HUES6 (cell line): ENCODE measurements at regions not wholly inside any gene's neighbourhood (a gene's known extent, or its start where the extent isn't known, plus 50 kb on each side); places are given as distances from the start of the nearest gene placed in this dataset.
"Not testable (repeated sequence)": the region's sequence is repeated elsewhere in the genome, so short reads cannot be mapped to it uniquely, and the experiment has no call there.

Source experiments
- H3K27ac ChIP-seq: 2 replicates; pipeline ENCODE4 v1.7.0; 2013; ENCODE audit warnings: low read depth, mild to moderate bottlenecking, low read length, inconsistent platforms
- H3K27me3 ChIP-seq: 2 replicates; pipeline ENCODE4 v1.6.1; 2013; ENCODE audit warnings: low read length; ENCODE audit not compliant: control insufficient read depth, insufficient read depth
- H3K36me3 ChIP-seq: 2 replicates; pipeline ENCODE4 v1.6.1; 2013; ENCODE audit warnings: low read length; ENCODE audit not compliant: control insufficient read depth, insufficient read depth
- H3K4me1 ChIP-seq: 2 replicates; pipeline ENCODE4 v1.6.1; 2013; ENCODE audit warnings: low read length; ENCODE audit not compliant: control insufficient read depth, insufficient read depth
- H3K4me3 ChIP-seq: 2 replicates; pipeline ENCODE4 v1.5.1; 2013; ENCODE audit warnings: low read depth, low read length
- H3K9ac ChIP-seq: one replicate; pipeline ENCODE4 v1.6.1; 2013; ENCODE audit warnings: mild to moderate bottlenecking, low read length
- H3K9me3 ChIP-seq: 2 replicates; pipeline ENCODE4 v1.6.1; 2013; ENCODE audit warnings: low read depth, low read length; ENCODE audit not compliant: control insufficient read depth, insufficient read depth

DNA sequence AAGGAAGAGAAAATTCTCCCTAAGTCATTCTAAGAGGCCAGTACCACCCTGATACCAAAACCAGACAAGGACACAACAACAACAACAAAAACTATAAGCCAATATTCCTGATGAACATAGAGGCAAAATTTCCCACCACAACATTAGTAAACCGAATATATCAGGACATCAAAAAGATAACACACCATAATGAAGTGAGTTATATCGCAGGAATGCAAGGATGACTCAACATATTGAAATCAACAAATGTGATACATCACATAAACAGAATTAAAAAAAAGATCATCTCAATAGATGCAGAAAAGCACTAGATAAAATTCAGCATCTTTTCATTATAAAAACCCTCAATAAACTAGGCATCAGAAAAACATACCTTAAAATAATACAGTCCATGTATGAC lies 1844.4 kb upstream of the PCDH10 start:
- no peak overlapping the region for H3K27ac ChIP-seq
- no peaks in the 10 kb centered on the region for H3K9me3 ChIP-seq
- H3K9ac ChIP-seq, result no peak overlapping the region
- no peaks in the 10 kb centered on the region for H3K27me3 ChIP-seq
- H3K4me3 ChIP-seq, result no peak overlapping the region
- 0 out of 2 replicates have a peak, but pooled peaks cover 3% of the 10 kb centered on the region for H3K4me1 ChIP-seq
- no peaks in the 10 kb centered on the region for H3K36me3 ChIP-seq

DNA sequence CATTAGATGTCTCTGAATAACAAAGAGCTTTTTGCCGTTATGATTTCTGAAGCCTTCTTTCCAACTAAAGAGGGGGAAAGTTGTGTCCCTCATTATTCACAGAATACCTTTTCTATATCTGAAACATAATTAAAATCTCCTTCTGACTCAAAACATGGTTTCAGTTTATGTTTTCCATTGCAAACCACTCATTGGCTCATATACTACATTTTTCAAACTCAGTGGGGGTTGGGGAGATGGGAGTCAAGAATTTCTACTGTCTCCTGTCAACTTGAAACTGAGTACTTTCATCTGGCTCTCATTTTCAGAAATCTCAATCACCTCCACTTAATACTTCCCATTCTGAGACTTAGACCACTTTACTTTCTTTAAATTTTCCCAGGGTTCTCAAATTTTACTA lies 1839.5 kb upstream of the PCDH10 start:
- H3K36me3 ChIP-seq, result no peaks in the 10 kb centered on the region
- no peak overlapping the region for H3K9ac ChIP-seq
- H3K4me1 ChIP-seq, result no peaks in the 10 kb centered on the region
- no peak overlapping the region for H3K4me3 ChIP-seq
- H3K9me3 ChIP-seq, result no peaks in the 10 kb centered on the region
- H3K27ac ChIP-seq, result no peak overlapping the region
- H3K27me3 ChIP-seq, result no peaks in the 10 kb centered on the region

DNA sequence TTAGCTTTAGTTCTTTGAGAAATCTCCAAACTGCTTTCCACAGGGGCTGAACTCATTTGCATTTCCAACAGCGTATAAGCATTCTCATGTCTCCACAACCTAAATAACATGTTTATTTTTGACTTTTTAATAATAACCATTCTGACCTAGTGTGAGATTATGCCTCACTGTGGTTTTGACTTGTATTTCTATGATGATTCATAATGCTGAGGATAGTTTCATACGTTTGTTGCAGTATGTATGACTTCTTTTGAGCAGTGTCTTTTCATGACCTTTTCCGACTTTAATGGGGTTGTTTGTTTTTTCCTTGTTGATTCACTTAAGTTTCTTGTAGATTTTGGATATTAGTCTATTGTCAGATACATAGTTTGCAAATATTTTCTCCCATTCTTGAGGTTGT lies 1833.0 kb upstream of the PCDH10 start:
- Histone ChIP-seq H3K9me3 (no peaks in the 10 kb centered on the region), H3K27me3 (no peaks in the 10 kb centered on the region), H3K36me3 (no peaks in the 10 kb centered on the region), H3K27ac (no peak overlapping the region), H3K4me3 (no peak overlapping the region), H3K9ac (no peak overlapping the region), H3K4me1 (no peaks in the 10 kb centered on the region)

- Histone ChIP-seq H3K27me3 (no peaks in the 10 kb centered on the region), H3K4me3 (no peak overlapping the region), H3K9me3 (no peaks in the 10 kb centered on the region), H3K9ac (no peak overlapping the region), H3K36me3 (no peaks in the 10 kb centered on the region), H3K4me1 (no peaks in the 10 kb centered on the region), H3K27ac (no peak overlapping the region)
Observed at GRCh38 chr4:131337936-131338335, 1811.2 kb upstream of the PCDH10 start.

- Histone ChIP-seq H3K27me3 (no peaks in the 10 kb centered on the region), H3K9me3 (no peaks in the 10 kb centered on the region), H3K36me3 (no peaks in the 10 kb centered on the region)
Observed at GRCh38 chr4:131339137-131339536, 1810.0 kb upstream of the PCDH10 start.

GRCh38 chr4:131344761-131345160 lies 1804.3 kb upstream of the PCDH10 start:
- Histone ChIP-seq H3K36me3 (no peaks in the 10 kb centered on the region), H3K27me3 (no peaks in the 10 kb centered on the region), H3K4me1 (peaks cover 20% of the 10 kb centered on the region), H3K4me3 (no peak overlapping the region), H3K9ac (no peak overlapping the region), H3K9me3 (no peaks in the 10 kb centered on the region), H3K27ac (no peak overlapping the region)

More at GRCh38 chr4:131339137-131339536, 1810.0 kb upstream of the PCDH10 start:
- Histone ChIP-seq H3K27ac (no peak overlapping the region), H3K4me1 (no peaks in the 10 kb centered on the region), H3K4me3 (no peak overlapping the region), H3K9ac (no peak overlapping the region)

- H3K4me3 ChIP-seq, result no peak overlapping the region
- H3K27ac ChIP-seq, result no peak overlapping the region
- peaks cover 8% of the 10 kb centered on the region; the same call in 1 of the 2 replicates for H3K9me3 ChIP-seq
- H3K4me1 ChIP-seq, result peaks cover 20% of the 10 kb centered on the region
- no peaks in the 10 kb centered on the region for H3K27me3 ChIP-seq
- H3K9ac ChIP-seq, result no peak overlapping the region
- no peaks in the 10 kb centered on the region for H3K36me3 ChIP-seq
Observed at GRCh38 chr4:131347816-131348215, 1801.3 kb upstream of the PCDH10 start.

GRCh38 chr4:131348263-131348662 lies 1800.8 kb upstream of the PCDH10 start:
- no peak overlapping the region for H3K4me3 ChIP-seq

DNA sequence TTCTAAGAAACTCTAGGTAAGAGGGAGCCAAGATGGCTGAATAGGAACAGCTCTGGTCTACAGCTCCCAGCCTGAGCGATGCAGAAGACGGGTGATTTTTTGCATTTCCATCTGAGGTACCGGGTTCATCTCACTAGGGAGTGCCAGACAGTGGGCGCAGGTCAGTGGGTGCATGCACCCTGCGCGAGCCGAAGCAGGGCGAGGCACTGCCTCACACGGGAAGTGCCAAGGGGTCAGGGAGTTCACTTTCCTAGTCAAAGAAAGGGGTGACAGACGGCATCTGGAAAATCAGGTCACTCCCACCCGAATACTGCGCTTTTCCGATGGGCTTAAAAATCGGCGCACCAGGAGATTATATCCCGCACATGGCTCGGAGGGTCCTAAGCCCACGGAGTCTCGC lies 1796.7 kb upstream of the PCDH10 start:
- not testable (repeated sequence) for H3K9ac ChIP-seq, H3K27ac ChIP-seq

More at GRCh38 chr4:131348263-131348662, 1800.8 kb upstream of the PCDH10 start:
- Histone ChIP-seq H3K9ac (no peak overlapping the region), H3K36me3 (no peaks in the 10 kb centered on the region), H3K27me3 (no peaks in the 10 kb centered on the region), H3K4me1 (peaks cover 20% of the 10 kb centered on the region), H3K27ac (no peak overlapping the region), H3K9me3 (peaks cover 8% of the 10 kb centered on the region; the same call in 1 of the 2 replicates)

GRCh38 chr4:131366714-131367113 lies 1782.4 kb upstream of the PCDH10 start:
- Histone ChIP-seq H3K9ac (no peak overlapping the region), H3K36me3 (no peaks in the 10 kb centered on the region), H3K27me3 (no peaks in the 10 kb centered on the region), H3K27ac (no peak overlapping the region), H3K4me3 (no peak overlapping the region), H3K9me3 (no peaks in the 10 kb centered on the region), H3K4me1 (no peaks in the 10 kb centered on the region)

More for the DNA sequence above, 1796.7 kb upstream of the PCDH10 start:
- not testable (repeated sequence) for H3K36me3 ChIP-seq, H3K9me3 ChIP-seq, H3K4me3 ChIP-seq, H3K4me1 ChIP-seq, H3K27me3 ChIP-seq

GRCh38 chr4:131367441-131367840 lies 1781.7 kb upstream of the PCDH10 start:
- no peaks in the 10 kb centered on the region for H3K27me3 ChIP-seq
- H3K9ac ChIP-seq, result no peak overlapping the region
- no peaks in the 10 kb centered on the region for H3K9me3 ChIP-seq
- no peak overlapping the region for H3K4me3 ChIP-seq
- H3K36me3 ChIP-seq, result no peaks in the 10 kb centered on the region
- H3K4me1 ChIP-seq, result no peaks in the 10 kb centered on the region
- H3K27ac ChIP-seq, result no peak overlapping the region

DNA sequence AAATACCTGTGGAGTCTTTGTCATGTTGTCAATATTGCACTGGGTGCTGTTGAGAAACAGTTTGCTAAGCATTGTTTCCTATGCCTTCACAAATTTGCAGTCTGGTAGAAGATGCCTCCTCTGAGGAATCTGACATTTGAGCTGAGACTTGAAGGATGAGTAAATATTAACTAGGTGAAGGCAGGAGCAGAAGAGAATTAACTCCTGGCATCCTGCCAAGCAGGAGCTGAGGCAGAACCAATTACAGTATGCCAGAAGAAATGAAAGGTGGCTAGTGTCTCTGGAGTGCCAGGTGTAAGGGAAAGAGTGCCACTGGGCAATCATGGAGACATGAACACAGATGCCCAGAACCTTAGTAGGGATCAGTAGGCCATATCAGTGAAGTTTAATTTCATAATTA lies 1778.2 kb upstream of the PCDH10 start:
- Histone ChIP-seq H3K27ac (no peak overlapping the region), H3K36me3 (no peaks in the 10 kb centered on the region), H3K9me3 (no peaks in the 10 kb centered on the region), H3K4me3 (no peak overlapping the region), H3K27me3 (no peaks in the 10 kb centered on the region), H3K4me1 (no peaks in the 10 kb centered on the region), H3K9ac (no peak overlapping the region)
